HG03108 (cell line): ENCODE measurements at regions not wholly inside any gene's neighbourhood (a gene's known extent, or its start where the extent isn't known, plus 50 kb on each side); places are given as distances from the start of the nearest gene placed in this dataset.
"Not testable (repeated sequence)": the region's sequence is repeated elsewhere in the genome, so short reads cannot be mapped to it uniquely, and the experiment has no call there.

Experiments
- ATAC-seq: cut with Tn5 transposase; IDR thresholded peaks from one replicate; pipeline ENCODE4 v1.9.1; 2021; ENCODE audit warnings: moderate library complexity; ENCODE audit not compliant: unreplicated experiment

GRCh38 chr6:85111481-85112011 is 338.3 kb upstream of the NT5E start:
- no peak for ATAC-seq

GRCh38 chr6:85110943-85111342 is 338.9 kb upstream of the NT5E start:
- ATAC-seq = no peak

DNA sequence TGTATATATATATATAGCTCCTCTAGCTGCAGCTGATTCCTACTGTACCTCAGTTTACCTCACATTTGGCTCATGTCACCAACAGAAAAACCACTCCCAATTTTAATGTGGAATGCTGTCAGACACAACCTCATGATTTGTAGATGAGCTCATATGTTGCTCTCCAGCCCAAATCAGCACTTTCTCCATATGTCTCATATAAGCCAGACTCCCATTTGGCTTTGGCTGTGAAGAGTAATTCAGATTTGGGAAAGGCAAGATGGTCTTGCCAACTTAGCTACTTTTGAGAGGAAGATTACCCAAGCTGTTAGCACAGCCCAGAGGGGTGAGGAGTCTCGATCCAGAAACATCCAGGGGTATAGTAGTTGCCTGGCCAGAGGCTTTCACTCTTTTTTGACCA is 342.2 kb upstream of the NT5E start:
- no peak for ATAC-seq

DNA sequence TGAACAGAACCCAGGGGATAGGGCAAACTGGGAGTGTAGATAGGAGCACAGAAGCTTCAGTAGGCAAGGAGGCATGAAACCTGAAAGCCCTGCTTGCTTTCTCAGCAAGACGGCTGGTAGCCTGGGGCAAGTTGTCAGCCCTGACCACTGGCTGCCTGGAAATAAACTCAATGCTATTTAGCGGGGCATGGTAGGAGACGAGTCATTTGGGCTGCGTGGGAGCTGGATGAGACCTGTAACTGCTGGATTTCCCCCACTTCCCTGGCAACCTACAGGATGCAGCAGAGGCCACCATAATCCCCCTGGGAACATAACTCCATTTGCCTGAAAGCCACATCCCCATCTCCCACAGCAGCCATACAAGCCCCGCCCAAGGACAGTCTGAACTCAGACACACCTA is 332.6 kb upstream of the TBX18 start:
- no peak for ATAC-seq

DNA sequence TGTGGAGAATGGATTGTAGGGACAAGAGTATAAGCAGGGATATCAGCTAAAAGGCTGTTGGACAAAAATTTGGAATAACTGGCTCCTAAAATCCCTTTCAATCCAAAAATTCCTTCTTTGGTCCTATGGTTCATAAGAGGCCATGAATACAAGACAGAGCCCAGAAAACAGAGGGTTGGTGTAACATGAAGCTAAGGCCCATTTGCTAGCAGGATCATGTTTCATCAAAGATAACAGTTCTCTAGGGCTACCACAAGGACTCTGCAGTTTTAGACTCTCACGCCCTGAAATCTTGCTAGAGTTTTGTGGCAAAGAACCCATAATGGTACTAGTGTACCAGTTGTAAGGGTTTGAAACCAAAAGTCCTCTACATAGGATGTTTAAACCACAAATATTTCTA is 327.8 kb upstream of the TBX18 start:
- no peak for ATAC-seq

DNA sequence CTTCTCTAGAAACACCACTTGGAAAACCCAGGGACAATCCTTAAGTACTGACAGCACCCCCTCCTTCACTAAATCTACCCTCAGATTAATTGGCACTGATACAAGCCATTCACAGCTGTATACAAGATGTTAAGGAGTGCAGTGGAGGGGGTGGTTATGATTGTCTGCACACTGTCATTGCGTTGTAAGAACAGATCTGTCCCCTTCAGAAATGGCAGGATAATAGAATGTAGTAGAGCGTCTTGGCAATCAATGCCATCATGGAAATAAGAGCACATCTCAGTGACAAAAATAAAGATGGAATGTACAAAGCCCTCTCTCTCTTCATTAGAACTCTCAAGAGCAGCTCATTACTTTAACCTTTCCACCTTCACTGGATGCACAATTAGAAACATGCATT is 324.9 kb upstream of the TBX18 start:
- no peak for ATAC-seq

DNA sequence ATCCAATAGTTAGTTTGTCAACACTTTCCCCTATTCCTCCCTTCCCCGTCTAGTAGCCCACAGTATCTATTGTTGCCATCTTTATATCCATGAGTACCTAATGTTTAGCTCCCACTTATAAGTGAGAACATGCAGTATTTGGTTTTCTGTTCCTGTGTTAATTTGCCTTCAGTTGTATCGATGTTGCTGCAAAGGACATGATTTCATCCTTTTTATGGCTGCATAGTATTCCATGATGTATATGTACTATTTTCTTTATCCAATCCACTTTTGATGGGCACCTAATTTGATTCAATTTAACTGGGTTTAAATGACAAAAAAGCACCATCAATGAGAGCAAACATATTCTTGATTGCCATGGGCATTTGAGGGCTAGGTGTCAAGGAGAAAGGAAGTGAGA is 321.5 kb upstream of the TBX18 start:
- no peak for ATAC-seq

DNA sequence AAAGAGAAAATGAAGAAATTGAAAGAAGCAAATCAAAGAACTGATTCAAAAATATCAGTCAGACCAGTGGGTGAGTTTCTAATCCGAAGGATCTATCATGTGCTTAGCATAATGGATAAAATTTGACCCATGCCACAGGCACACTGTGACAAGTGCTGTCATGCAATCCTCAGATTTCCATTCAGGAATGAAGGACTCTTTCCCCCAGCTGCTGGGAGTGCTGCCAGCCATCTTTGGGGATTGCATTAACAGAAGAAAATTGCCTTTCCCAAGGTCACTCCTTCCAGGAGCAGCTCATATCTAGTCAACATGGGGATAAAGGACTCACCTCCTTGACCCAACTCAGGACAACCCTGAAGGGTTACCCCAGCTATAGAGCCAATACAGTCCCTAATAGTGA is 316.7 kb upstream of the TBX18 start:
- ATAC-seq = no peak

DNA sequence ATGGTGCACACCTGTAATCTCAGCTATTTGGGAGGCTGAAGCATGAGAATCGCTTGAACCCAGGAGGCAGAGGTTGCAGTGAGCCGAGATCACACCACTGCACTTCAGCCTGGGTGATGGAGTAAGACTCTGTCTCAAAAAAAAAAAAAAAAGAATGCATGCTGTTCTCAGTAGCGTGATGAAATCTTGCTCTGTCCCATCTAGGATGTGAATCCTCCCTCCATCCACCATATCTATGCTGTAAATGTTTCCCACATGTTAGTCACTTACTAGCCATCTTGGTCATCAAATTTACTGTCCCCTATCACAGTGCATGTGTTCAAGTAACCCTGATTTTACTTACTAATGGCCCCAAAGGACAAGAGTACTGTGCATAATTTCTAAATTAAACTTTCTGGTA is 315.4 kb upstream of the TBX18 start:
- no peak for ATAC-seq

DNA sequence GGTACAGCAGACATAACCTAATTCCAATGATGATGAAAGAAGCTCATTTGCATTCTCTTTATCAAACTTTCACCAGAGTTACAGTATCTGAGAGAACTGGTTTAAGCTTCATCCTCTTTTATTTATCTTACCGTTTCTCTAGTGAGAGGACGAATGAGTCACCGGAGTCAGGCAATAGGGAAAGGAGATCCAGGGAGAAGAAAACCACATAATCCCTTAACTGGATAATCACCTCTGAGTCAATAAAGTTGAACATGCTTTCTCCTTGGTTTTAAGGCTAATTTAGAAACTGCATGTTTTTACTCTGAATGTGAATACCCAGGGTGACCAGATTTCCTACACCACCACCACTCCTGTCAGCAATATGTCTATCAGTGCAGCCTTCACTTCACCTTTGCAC is 313.7 kb upstream of the TBX18 start:
- no peak for ATAC-seq

- ATAC-seq = no peak
These were observed 312.7 kb upstream of the TBX18 start for GRCh38 chr6:85077098-85077497.

GRCh38 chr6:85071845-85072244 is 307.4 kb upstream of the TBX18 start:
- ATAC-seq = not testable (repeated sequence)

DNA sequence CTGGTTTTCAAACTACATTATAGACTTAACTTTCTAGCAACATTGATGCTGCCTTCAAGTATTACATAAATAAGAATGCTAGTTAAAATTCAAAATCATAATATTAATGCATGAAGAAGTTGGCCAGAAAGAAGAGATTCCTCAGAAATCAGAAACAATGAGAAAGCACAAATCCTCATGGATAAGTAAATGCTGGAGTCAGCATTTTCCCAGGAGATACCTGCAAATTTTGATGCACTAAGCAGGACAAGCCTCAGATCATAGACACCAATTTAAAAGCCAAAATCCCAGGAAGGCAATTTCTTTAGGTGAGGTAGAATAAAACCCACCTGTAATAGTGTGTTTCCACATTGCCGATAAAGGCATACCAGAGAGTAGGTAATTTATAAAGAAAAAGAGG is 305.2 kb upstream of the TBX18 start:
- ATAC-seq = no peak

GRCh38 chr6:85068221-85068620 is 303.8 kb upstream of the TBX18 start:
- no peak for ATAC-seq

DNA sequence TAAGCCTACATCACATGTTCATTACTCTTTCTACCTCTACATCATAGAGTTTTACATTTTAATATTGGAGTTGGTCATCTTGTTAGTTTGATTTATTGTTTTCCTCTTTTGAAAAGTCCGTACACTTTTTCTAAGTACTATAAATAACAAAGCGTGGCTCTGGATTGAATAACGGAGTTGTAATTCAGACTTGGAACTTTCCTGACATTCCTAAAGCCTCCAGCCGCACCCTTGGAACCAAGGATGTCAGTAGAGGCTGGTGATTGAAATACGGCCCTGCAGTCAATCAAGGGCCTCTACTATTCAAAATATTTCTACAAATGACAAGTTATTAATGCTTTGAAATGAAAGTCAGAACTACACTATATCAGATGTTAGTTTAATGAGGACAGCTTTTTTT is 301.9 kb upstream of the TBX18 start:
- no peak for ATAC-seq

- ATAC-seq = no peak
These were observed 301.4 kb upstream of the TBX18 start for GRCh38 chr6:85065831-85066230.

- ATAC-seq = no peak
These were observed 299.2 kb upstream of the TBX18 start for GRCh38 chr6:85063611-85064010.

DNA sequence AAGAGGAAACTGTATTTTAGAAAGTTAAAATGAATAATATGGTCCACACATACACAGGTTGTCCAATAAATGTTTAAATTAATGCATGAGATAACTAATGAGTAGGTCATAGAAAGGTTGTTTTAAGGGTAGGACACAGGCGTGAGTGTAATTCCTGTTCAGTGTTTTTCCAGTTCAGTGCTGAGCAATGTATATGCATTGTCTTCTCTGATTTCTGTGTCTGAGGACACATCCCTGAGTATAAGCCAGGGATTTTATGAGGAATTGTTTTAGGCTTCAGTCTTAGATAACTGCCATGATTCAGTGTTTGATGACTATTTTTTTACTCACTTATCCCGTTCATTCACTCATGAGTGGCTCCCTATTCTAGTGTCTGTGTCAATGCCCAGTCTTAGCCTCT is 298.5 kb upstream of the TBX18 start:
- ATAC-seq = no peak

DNA sequence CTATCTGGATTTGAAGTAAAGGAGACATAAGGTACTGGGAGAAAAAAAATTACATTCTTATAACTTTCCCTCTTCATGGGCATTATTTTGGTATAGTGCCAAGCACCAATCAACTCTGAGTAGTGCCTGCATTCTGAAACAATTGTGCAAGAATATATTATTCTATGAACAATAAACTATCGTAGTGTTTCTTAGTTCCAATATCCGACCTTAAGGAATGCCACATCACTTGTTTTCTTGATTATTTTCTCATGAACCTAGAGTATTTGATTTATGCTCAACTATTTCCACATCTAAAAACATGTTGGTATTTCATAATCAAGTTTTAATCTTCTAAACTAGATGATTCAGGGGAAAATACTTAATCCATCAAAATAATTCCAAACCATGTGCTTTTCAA is 294.4 kb upstream of the TBX18 start:
- no peak for ATAC-seq

DNA sequence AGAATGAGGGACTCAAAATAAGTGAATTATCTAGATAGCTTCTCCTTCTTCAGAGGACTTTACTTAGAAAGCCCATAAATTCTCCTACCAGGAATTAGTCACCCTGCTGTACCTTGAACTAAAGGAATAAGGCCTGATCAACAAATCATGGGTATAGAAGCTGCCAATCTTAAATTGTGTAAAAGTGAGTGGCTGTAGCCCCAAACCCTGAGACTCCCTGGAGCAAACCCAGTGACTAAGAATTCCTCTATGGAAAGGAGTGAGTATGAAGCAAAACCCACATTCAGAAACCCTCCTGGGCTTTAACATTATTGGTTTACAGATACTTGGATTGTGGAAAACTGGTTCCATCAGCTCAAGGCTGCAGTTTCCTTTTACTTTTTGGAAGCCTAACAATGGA is 285.8 kb upstream of the TBX18 start:
- ATAC-seq = no peak

- no peak for ATAC-seq
These were observed 284.9 kb upstream of the TBX18 start for GRCh38 chr6:85049282-85049681.

DNA sequence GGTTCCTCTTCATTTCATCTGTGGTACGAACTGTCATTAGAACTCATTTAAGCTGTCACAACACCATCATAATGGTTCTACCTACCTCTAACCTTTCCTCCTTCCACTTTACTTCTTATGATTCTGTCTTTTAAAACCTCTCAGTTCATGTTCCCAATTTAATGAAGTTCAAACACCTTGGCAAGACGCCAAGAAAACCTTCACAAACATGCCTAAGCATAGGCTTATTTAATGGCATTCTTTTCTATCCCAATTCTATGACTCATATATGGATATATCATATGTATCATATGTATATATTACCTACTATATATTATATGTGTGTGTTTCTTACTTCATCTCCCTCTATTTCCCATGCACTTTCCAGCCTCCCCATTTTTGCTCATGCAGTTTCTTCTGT is 283.4 kb upstream of the TBX18 start:
- ATAC-seq = no peak

DNA sequence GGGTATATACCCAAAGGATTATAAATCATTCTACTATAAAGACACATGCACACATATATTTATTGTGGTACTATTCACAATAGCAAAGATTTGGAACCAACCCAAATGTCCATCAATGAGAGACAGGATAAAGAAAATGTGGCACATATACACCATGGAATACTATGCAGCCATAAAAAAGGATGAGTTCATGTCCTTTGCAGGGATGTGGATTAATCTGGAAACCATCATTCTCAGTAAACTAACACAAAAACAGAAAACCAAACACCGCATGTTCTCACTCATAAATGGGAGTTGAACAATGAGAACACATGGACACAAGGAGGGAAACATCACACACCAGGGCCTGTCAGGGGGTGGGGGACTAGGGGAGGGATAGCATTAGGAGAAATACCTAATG is 281.4 kb upstream of the TBX18 start:
- not testable (repeated sequence) for ATAC-seq

GRCh38 chr6:85044361-85044760 is 280.0 kb upstream of the TBX18 start:
- no peak for ATAC-seq
